ENCODE measurements at regions not wholly inside any gene's neighbourhood (a gene's known extent, or its start where the extent isn't known, plus 50 kb on each side); places are given as distances from the start of the nearest gene placed in this dataset.

DNA sequence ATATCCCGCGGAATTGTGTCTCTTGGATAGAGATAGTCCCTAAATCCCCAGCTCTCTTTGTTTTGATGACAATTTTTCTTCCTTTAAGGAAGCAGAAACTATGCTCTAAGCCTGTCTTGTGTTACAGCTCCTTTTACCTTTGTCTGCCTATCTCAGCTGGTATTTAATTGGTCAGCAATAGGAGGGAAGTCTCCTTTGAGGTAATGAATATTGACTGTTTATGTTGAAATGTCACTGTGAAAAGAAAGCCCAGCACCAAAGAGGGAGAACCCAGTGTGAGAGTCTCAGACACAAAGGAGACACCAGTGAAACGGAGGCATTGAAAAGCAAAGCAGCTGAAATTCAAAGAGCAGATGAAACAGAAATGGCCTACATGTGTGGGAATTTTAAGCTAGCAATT, 372.6 kb downstream of the NR2F2 start:
- no peak for TF ChIP-seq POLR2AphosphoS5 (IDR thresholded peaks at IDR 0.05; ENCODE audit: low read depth, low read length)
- no peak for TF ChIP-seq SIN3A (IDR thresholded peaks at IDR 0.05; ENCODE audit: borderline replicate concordance, insufficient read depth, low read length)
- TF ChIP-seq, protein P1, sequence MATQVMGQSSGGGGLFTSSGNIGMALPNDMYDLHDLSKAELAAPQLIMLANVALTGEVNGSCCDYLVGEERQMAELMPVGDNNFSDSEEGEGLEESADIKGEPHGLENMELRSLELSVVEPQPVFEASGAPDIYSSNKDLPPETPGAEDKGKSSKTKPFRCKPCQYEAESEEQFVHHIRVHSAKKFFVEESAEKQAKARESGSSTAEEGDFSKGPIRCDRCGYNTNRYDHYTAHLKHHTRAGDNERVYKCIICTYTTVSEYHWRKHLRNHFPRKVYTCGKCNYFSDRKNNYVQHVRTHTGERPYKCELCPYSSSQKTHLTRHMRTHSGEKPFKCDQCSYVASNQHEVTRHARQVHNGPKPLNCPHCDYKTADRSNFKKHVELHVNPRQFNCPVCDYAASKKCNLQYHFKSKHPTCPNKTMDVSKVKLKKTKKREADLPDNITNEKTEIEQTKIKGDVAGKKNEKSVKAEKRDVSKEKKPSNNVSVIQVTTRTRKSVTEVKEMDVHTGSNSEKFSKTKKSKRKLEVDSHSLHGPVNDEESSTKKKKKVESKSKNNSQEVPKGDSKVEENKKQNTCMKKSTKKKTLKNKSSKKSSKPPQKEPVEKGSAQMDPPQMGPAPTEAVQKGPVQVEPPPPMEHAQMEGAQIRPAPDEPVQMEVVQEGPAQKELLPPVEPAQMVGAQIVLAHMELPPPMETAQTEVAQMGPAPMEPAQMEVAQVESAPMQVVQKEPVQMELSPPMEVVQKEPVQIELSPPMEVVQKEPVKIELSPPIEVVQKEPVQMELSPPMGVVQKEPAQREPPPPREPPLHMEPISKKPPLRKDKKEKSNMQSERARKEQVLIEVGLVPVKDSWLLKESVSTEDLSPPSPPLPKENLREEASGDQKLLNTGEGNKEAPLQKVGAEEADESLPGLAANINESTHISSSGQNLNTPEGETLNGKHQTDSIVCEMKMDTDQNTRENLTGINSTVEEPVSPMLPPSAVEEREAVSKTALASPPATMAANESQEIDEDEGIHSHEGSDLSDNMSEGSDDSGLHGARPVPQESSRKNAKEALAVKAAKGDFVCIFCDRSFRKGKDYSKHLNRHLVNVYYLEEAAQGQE (IDR thresholded peaks at IDR 0.05; ENCODE audit: insufficient read depth in 1 of 2, low read depth in 2 of 2, low read length in 2 of 2): no peak
- TF ChIP-seq FOXP2 (optimal IDR thresholded peaks at IDR 0.05; ENCODE audit: borderline replicate concordance, extremely low read depth, extremely low read length, insufficient read depth): no peak
- TF ChIP-seq TAF1 (IDR thresholded peaks at IDR 0.05; ENCODE audit: borderline replicate concordance, insufficient read depth, low read length): no peak

Measured in PFSK-1 (cell line).